Mucosa of stomach (tissue), 1 donor: ENCODE measurements at regions not wholly inside any gene's neighbourhood (a gene's known extent, or its start where the extent isn't known, plus 50 kb on each side); places are given as distances from the start of the nearest gene placed in this dataset.

Experiments
- H3K27me3 ChIP-seq: one replicate; pipeline ENCODE4 v1.7.0; 2013; ENCODE audit warnings: mild to moderate bottlenecking, low read length; ENCODE audit not compliant: control insufficient read depth, insufficient read depth
- H3K36me3 ChIP-seq: one replicate; pipeline ENCODE4 v1.7.0; 2013; ENCODE audit warnings: low read length; ENCODE audit not compliant: control insufficient read depth, insufficient read depth
- H3K4me1 ChIP-seq: one replicate; pipeline ENCODE4 v1.7.0; 2013; ENCODE audit warnings: mild to moderate bottlenecking, low read length; ENCODE audit not compliant: control insufficient read depth, insufficient read depth
- H3K4me3 ChIP-seq: one replicate; pipeline ENCODE4 v1.7.0; 2013; ENCODE audit warnings: low read length
- H3K9ac ChIP-seq: one replicate; pipeline ENCODE4 v1.7.0; 2013; ENCODE audit warnings: mild to moderate bottlenecking, low read length, moderate library complexity
- H3K9me3 ChIP-seq: one replicate; pipeline ENCODE4 v1.7.0; 2013; ENCODE audit warnings: mild to moderate bottlenecking, low read length, moderate library complexity; ENCODE audit not compliant: control insufficient read depth
- donor health status: Pancreatic carcinoma.

- Histone ChIP-seq H3K9me3 (no peaks in the 10 kb centered on the region), H3K27me3 (no peaks in the 10 kb centered on the region), H3K9ac (no peak overlapping the region), H3K36me3 (no peaks in the 10 kb centered on the region), H3K4me1 (no peaks in the 10 kb centered on the region), H3K4me3 (no peak overlapping the region)
These were observed 180.5 kb downstream of the IBTK start for GRCh38 chr6:82066991-82067411.

- no peak overlapping the region for H3K9ac ChIP-seq
- H3K4me3 ChIP-seq = no peak overlapping the region
- no peaks in the 10 kb centered on the region for H3K4me1 ChIP-seq
- no peaks in the 10 kb centered on the region for H3K9me3 ChIP-seq
- H3K36me3 ChIP-seq = no peaks in the 10 kb centered on the region
- H3K27me3 ChIP-seq = no peaks in the 10 kb centered on the region
These were observed 181.3 kb downstream of the IBTK start for GRCh38 chr6:82066196-82066595.

GRCh38 chr6:82063574-82063973 lies 184.0 kb downstream of the IBTK start:
- no peaks in the 10 kb centered on the region for H3K36me3 ChIP-seq
- H3K9ac ChIP-seq = no peak overlapping the region
- H3K27me3 ChIP-seq = no peaks in the 10 kb centered on the region
- no peaks in the 10 kb centered on the region for H3K4me1 ChIP-seq
- H3K4me3 ChIP-seq = no peak overlapping the region
- no peaks in the 10 kb centered on the region for H3K9me3 ChIP-seq

GRCh38 chr6:82062219-82062618 lies 185.3 kb downstream of the IBTK start:
- H3K9ac ChIP-seq = no peak overlapping the region
- no peak overlapping the region for H3K4me3 ChIP-seq
- H3K27me3 ChIP-seq = no peaks in the 10 kb centered on the region
- H3K36me3 ChIP-seq = no peaks in the 10 kb centered on the region
- H3K9me3 ChIP-seq = no peaks in the 10 kb centered on the region
- H3K4me1 ChIP-seq = no peaks in the 10 kb centered on the region

DNA sequence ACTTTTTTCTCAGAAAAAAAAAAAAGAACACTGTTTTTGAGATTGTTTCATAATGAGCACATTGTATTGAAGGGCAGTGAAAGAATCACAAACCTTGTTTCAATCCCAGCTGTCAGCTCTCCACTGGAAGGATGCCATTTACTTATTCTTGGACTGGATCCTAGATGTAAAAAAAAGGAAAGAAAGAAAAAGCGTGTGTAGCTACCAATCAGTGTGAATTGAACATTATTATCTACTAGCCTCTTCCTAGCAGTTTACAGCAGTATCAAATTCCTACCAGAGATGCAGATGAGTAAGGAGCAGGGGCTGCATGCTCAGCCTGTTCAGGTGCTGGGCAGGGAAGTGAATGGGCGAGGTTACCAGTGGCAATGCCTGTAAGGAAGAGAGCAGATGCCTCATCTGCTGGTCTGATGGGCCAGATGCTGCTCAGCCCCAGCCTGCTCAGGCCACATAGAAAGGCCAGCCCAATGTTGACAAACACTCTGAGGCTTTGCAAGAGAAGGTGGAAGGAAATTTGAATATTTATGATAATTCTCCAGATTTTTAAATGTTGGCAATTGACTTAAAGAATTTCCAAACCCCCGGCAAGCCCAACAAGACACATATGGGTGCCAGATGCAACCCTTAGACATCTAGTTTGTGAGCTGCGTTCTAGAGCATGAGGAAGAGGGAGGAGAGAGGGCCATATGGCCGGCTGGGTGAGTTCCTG lies 189.5 kb downstream of the IBTK start:
- Histone ChIP-seq H3K4me3 (no peak overlapping the region), H3K27me3 (no peaks in the 10 kb centered on the region), H3K36me3 (no peaks in the 10 kb centered on the region)

DNA sequence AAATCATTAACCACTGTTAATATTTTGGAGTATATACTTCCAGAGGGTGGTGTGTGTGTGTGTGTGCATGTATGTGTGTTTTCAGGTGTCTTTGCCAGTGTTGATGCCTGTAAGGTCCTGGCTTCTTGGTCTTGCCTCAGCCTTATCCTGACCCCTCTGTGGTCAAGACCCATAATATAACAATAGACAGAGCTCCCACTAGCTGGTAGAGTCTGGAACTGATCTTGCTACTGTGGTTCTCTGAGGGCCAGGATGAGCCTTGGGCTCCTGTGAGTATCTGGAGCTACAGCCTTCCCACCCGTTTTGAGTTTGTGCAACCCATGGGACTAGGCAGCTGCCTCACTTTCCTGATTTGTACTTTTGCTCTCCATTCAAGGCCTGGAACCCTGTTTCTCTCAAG lies 191.0 kb downstream of the IBTK start:
- H3K9me3 ChIP-seq = no peaks in the 10 kb centered on the region
- H3K4me1 ChIP-seq = no peaks in the 10 kb centered on the region
- no peak overlapping the region for H3K4me3 ChIP-seq
- H3K27me3 ChIP-seq = no peaks in the 10 kb centered on the region
- H3K9ac ChIP-seq = no peak overlapping the region
- H3K36me3 ChIP-seq = no peaks in the 10 kb centered on the region

More for the DNA sequence above, 189.5 kb downstream of the IBTK start:
- H3K4me1 ChIP-seq = no peaks in the 10 kb centered on the region
- H3K9me3 ChIP-seq = no peaks in the 10 kb centered on the region
- no peak overlapping the region for H3K9ac ChIP-seq

DNA sequence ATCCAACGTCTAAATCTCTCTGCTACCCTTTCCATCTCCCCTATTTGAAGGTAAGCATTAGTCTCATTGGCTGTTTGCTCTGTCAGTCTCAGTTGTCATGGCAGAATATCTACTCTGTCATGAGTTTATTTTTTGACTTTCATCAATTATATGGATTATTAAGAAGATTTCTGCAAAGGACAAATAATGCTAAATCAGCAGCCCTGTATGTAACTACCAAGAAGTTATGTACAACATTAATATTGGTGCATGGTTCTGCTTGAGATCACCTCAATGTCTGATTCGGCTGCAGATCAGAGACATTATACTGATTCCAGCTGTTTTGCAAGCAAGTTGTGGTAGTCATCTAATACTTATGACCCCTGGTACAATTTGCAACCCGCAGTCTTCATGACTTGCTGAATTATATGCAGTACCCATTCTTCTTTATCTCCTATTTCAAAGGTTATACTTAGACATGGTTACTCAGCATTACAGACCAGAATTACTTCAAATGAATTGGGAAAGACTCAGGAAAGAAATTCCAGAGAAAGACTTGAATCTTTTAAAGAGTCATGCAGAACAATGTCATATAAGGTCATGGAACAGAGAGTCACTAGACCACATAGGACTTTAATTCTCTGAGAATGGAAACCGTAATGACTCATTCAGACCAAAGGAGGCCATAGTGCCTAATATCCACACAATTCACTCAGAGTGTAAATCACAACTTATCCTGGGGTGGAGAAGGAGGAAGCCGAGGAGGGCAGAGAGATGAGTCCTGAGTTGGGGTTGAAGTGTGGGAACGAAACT lies 201.4 kb downstream of the IBTK start:
- Histone ChIP-seq H3K4me1 (no peaks in the 10 kb centered on the region), H3K27me3 (no peaks in the 10 kb centered on the region), H3K9me3 (no peaks in the 10 kb centered on the region), H3K4me3 (no peak overlapping the region), H3K36me3 (no peaks in the 10 kb centered on the region), H3K9ac (no peak overlapping the region)

DNA sequence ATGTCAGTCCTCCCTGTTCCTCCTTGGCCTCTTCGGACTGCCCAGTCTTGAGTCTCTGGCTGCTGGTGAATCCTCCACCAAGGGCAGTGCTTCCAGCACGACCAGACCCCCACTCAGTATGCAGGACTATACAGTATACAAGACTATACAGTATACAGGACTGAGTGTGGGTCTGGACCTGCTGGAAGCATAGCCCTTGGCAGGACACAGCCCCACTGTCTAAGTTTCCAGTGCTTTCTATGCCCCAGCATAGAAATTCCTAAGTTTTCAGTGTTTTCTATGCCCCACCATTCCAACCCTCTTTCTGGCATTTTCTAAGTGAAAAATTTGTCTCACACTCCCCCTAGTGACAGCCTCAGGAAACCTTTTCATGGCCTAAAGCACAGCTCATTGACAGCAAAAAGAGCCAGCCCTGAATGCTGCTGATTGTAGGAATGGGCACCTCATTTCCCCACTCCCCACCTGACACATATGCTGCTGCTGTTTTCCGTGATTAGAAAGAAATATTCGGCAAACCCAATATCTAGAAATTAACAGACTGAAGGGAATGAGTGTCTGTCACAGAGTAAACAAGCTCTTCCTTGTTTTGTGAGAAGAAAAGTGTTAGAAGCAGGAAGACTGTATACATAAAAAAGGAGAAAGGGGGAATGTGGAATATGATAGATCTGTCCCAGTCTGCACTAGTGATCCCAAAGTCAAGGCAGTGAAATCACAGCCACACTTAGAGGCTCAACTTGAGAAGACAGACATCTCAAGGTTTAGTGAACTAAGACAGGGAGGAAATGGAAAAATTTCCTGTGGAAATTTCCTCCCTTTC lies 206.9 kb downstream of the IBTK start:
- H3K27me3 ChIP-seq = no peaks in the 10 kb centered on the region
- no peaks in the 10 kb centered on the region for H3K36me3 ChIP-seq

GRCh38 chr6:82038631-82039030 lies 208.9 kb downstream of the IBTK start:
- no peaks in the 10 kb centered on the region for H3K36me3 ChIP-seq

More for the DNA sequence above, 206.9 kb downstream of the IBTK start:
- H3K4me1 ChIP-seq = no peaks in the 10 kb centered on the region
- H3K9me3 ChIP-seq = no peaks in the 10 kb centered on the region
- no peak overlapping the region for H3K9ac ChIP-seq
- no peak overlapping the region for H3K4me3 ChIP-seq

DNA sequence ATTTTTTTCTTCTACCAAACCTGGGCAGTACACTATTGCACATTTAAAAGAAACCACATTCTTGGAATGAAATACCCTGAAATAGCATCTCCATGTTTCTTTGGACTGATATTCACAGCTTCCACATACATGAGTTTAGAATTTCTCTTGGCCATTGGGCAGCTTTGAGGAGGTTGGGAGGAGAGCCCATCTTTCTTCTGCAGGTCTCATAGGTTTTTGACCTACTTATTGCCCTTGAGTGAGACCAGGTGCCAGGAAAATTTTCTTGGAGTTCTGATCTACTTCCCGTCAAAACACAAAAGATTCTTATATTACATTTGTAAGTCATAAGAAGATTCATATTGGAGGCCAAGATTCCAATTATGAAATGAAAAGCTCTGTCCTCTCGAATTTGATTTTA lies 212.0 kb downstream of the IBTK start:
- Histone ChIP-seq H3K4me3 (no peak overlapping the region), H3K9ac (no peak overlapping the region), H3K36me3 (no peaks in the 10 kb centered on the region), H3K4me1 (no peaks in the 10 kb centered on the region), H3K27me3 (no peaks in the 10 kb centered on the region), H3K9me3 (no peaks in the 10 kb centered on the region)

More at GRCh38 chr6:82038631-82039030, 208.9 kb downstream of the IBTK start:
- Histone ChIP-seq H3K9me3 (no peaks in the 10 kb centered on the region), H3K27me3 (no peaks in the 10 kb centered on the region), H3K4me3 (no peak overlapping the region), H3K9ac (no peak overlapping the region), H3K4me1 (no peaks in the 10 kb centered on the region)

- Histone ChIP-seq H3K27me3 (no peaks in the 10 kb centered on the region), H3K9me3 (no peaks in the 10 kb centered on the region), H3K9ac (no peak overlapping the region), H3K4me3 (no peak overlapping the region), H3K36me3 (no peaks in the 10 kb centered on the region), H3K4me1 (no peaks in the 10 kb centered on the region)
These were observed 213.8 kb downstream of the IBTK start for GRCh38 chr6:82033631-82034211.
